ENCODE measurements at regions not wholly inside any gene's neighbourhood (a gene's known extent, or its start where the extent isn't known, plus 50 kb on each side); places are given as distances from the start of the nearest gene placed in this dataset.
"Not testable (repeated sequence)": the region's sequence is repeated elsewhere in the genome, so short reads cannot be mapped to it uniquely, and the experiment has no call there.

- not testable (repeated sequence) for DNase-seq (ENCODE audit: low read depth)
These were observed 188.0 kb downstream of the LMLN start for GRCh38 chr3:198147993-198148392.

GRCh38 chr3:198149904-198150303 is 189.9 kb downstream of the LMLN start:
- DNase-seq (ENCODE audit: low read depth): not testable (repeated sequence)

GRCh38 chr3:198151867-198152266 is 191.8 kb downstream of the LMLN start:
- DNase-seq (ENCODE audit: low read depth): not testable (repeated sequence)

DNA sequence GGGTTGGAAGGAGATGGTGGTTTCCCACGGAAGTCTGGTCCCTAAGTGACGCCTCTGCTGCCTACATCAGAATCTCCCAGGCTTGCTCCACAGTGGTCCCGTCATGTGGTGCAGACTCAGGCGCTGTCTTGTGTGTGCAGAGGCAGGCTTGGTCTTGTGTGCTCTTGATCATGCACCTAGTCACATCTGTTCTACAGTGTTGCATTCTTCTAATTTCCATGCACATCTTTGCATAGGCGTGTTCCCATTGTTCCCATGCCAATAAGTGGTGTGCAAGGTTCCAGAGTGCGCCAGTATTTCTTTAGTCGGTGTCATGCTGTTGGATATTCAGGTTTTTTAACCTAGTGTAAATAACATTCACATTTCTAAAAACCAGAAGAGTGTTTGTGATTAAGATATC is 195.8 kb downstream of the LMLN start:
- not testable (repeated sequence) for DNase-seq (ENCODE audit: low read depth)

- DNase-seq (ENCODE audit: low read depth): not testable (repeated sequence)
These were observed 197.3 kb downstream of the LMLN start for GRCh38 chr3:198157231-198157868.

DNA sequence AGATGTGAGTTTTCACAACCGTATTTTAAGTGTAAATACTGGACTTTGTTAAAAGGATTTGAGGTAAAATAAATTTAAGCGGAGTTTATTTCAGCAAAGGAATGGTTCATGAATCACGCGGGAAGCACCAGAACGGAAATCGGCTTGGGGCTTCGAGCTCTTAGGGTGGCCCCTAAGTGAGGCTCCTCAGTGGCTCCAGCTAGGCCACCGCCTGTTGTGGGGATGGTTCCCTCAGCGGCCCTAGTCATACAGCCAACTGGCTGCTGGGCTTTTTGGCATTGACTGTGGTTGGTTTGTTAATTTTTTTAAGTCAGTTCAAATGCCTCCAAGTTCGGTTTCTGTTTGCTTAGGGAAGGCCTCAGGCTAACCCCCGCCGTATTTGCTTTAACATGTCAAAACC is 198.0 kb downstream of the LMLN start:
- not testable (repeated sequence) for DNase-seq (ENCODE audit: low read depth)

DNA sequence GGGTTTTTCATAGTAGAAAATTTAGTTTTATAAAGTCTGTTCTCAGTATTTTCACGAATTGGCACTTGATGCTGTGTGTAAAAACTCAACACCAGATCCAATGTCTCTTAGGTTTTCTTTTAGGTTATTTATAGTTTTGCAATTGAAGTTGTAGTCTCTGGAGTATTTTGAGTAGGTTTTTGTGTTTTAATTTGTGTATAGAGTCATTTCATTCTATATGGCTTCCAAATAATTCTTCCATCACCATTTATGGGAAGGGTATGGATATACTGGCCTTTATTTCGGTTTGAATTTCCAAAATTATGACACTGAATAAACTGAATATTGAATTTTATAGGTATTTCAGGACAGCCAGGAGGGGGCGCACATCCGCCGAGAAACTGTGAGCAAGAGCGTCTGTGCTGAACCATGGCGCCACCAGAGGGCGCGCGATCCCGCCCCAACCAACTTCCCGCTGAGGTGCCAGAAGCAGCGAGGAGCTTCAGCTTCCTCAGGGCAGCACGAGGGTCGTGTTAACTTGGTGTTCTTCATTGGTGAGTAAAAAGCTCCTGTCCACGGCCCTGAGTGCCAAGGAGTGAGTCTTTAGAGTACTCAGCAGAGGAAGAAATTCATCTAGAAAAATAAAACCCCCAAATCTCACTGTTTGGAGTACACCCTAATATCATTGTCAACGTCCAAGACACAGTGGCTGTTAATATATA is 207.5 kb downstream of the LMLN start:
- DNase-seq (ENCODE audit: low read depth): peak; percentile 49

- not testable (repeated sequence) for DNase-seq (ENCODE audit: low read depth)
These were observed 210.8 kb downstream of the LMLN start for GRCh38 chr3:198170781-198171180.

DNA sequence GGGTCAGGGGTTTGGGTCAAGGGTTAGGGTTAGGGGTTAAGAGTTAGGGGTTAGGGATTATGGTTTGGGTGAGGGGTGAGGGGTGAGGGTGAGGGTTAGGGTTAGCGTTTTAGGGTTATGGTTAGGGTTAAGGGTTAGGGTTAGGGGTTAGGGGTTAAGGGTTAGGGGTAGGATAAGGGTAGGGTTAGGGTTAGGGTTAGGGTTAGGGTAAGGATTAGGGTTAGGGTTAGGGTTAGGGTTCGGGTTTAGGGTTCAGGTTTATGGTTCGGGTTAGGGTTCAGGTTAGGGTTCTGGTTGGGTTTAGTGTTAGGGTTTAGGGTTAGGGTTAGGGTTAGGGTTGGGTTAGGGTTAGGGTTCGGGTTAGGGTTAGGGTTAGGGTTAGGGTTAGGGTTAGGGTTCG is 213.1 kb downstream of the LMLN start:
- not testable (repeated sequence) for DNase-seq (ENCODE audit: low read depth)

DNA sequence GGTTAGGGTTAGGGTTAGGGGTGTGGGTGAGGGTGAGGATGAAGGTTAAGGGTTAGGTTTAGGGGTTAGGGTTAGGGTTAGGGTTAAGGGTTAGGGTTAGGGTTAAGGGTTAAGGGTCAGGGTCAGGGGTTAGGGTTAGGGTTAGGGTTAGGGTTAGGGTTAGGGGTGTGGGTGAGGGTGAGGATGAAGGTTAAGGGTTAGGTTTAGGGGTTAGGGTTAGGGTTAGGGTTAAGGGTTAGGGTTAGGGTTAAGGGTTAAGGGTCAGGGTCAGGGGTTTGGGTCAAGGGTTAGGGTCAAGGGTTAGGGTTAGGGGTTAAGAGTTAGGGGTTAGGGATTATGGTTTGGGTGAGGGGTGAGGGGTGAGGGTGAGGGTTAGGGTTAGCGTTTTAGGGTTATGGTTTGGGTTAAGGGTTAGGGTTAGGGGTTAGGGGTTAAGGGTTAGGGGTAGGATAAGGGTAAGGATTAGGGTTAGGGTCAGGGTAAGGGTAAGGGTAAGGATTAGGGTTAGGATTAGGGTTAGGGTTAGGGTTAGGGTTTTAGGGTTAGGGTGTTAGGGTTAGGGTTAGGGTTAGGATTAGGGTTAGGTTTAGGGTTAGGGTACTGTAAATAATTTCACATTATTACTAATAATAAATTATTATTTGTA is 214.0 kb downstream of the LMLN start:
- not testable (repeated sequence) for DNase-seq (ENCODE audit: low read depth)
